Stimulated activated CD4-positive, alpha-beta T cell treated with anti-CD3 and anti-CD28 coated beads, Interleukin-2, amount 100 ng/mL, for 4 hours (primary cell): ENCODE measurements at regions not wholly inside any gene's neighbourhood (a gene's known extent, or its start where the extent isn't known, plus 50 kb on each side); places are given as distances from the start of the nearest gene placed in this dataset.

Experiments
- DNase-seq: peaks from one replicate; pipeline ENCODE4 v3.0.0-alpha.2; 2020; ENCODE audit warnings: low read depth

- DNase-seq, result no peak
Measured at GRCh38 chr3:94709249-94709902, 646.5 kb downstream of the NSUN3 start.

GRCh38 chr3:94714194-94714593 is 651.3 kb downstream of the NSUN3 start:
- no peak for DNase-seq

GRCh38 chr3:94716326-94717018 is 653.6 kb downstream of the NSUN3 start:
- DNase-seq, result no peak

- no peak for DNase-seq
Measured at GRCh38 chr3:94734206-94734605, 671.3 kb downstream of the NSUN3 start.

GRCh38 chr3:94735354-94735753 is 672.5 kb downstream of the NSUN3 start:
- DNase-seq, result no peak

GRCh38 chr3:94737116-94737515 is 674.3 kb downstream of the NSUN3 start:
- DNase-seq, result no peak

- no peak for DNase-seq
Measured at GRCh38 chr3:94739420-94739819, 676.6 kb downstream of the NSUN3 start.

- DNase-seq, result no peak
Measured at GRCh38 chr3:94758751-94759150, 695.9 kb downstream of the NSUN3 start.

- DNase-seq, result no peak
Measured at GRCh38 chr3:94772402-94772801, 709.5 kb downstream of the NSUN3 start.

GRCh38 chr3:94775746-94776145 is 712.9 kb downstream of the NSUN3 start:
- DNase-seq, result no peak

GRCh38 chr3:94776401-94776915 is 713.6 kb downstream of the NSUN3 start:
- no peak for DNase-seq

GRCh38 chr3:94778289-94778688 is 715.4 kb downstream of the NSUN3 start:
- DNase-seq, result no peak

GRCh38 chr3:94778814-94779494 is 716.1 kb downstream of the NSUN3 start:
- DNase-seq, result no peak

- DNase-seq, result no peak
Measured at GRCh38 chr3:94779699-94780098, 716.8 kb downstream of the NSUN3 start.

- no peak for DNase-seq
Measured at GRCh38 chr3:94784274-94784673, 721.4 kb downstream of the NSUN3 start.

- no peak for DNase-seq
Measured at GRCh38 chr3:94787066-94787465, 724.2 kb downstream of the NSUN3 start.

GRCh38 chr3:94787734-94788270 is 724.9 kb downstream of the NSUN3 start:
- no peak for DNase-seq

- no peak for DNase-seq
Measured at GRCh38 chr3:94794563-94794962, 731.7 kb downstream of the NSUN3 start.

- no peak for DNase-seq
Measured at GRCh38 chr3:94799420-94800060, 736.7 kb downstream of the NSUN3 start.

GRCh38 chr3:94811836-94812235 is 749.0 kb downstream of the NSUN3 start:
- DNase-seq, result no peak

- DNase-seq, result no peak
Measured at GRCh38 chr3:94821241-94821640, 758.4 kb downstream of the NSUN3 start.

GRCh38 chr3:94822298-94822697 is 759.4 kb downstream of the NSUN3 start:
- DNase-seq, result no peak
